Activated CD4-positive, alpha-beta memory T cell treated with anti-CD3 and anti-CD28 coated beads, Interleukin-2, amount 10 ng/mL, durations not matched to agents 7 days and 5 days (primary cell): ENCODE measurements at regions not wholly inside any gene's neighbourhood (a gene's known extent, or its start where the extent isn't known, plus 50 kb on each side); places are given as distances from the start of the nearest gene placed in this dataset.
"Not testable (repeated sequence)": the region's sequence is repeated elsewhere in the genome, so short reads cannot be mapped to it uniquely, and the experiment has no call there.

Experiments
- CTCF ChIA-PET: fragments of 350-600 bp; sonication (Branson Sonifier 250); formaldehyde crosslinking; loops from one replicate; lab custom pipeline; 2021; ENCODE audit warnings: antibody characterized with exemption, inconsistent platforms; lab: Charles Lee
- POLR2A ChIA-PET: fragments of 350-600 bp; sonication (Branson Sonifier 250); formaldehyde crosslinking; loops from one replicate; lab custom pipeline; 2021; ENCODE audit warnings: antibody characterized with exemption; lab: Charles Lee
- DNase-seq: peaks from one replicate; pipeline ENCODE4 v3.0.0-alpha.2; 2020
- H3K27ac Mint-ChIP-seq: one replicate; pipeline ENCODE4 v1.8.0; 2021; ENCODE audit warnings: mild to moderate bottlenecking, mixed read lengths
- H3K27me3 Mint-ChIP-seq: one replicate; pipeline ENCODE4 v1.8.0; 2021; ENCODE audit warnings: mixed read lengths
- H3K36me3 Mint-ChIP-seq: one replicate; pipeline ENCODE4 v1.8.0; 2021; ENCODE audit warnings: low read depth, mixed read lengths
- H3K4me1 Mint-ChIP-seq: one replicate; pipeline ENCODE4 v1.8.0; 2021; ENCODE audit warnings: mixed read lengths
- H3K4me3 Mint-ChIP-seq: one replicate; pipeline ENCODE4 v1.8.0; 2021; ENCODE audit warnings: mild to moderate bottlenecking, mixed read lengths
- H3K9me3 Mint-ChIP-seq: one replicate; pipeline ENCODE4 v1.8.0; 2021; ENCODE audit warnings: mixed read lengths

GRCh38 chr19:31532034-31532433, 182.8 kb upstream of the TSHZ3 start:
- no peaks in the 10 kb centered on the region for H3K27me3 Mint-ChIP-seq
- H3K9me3 Mint-ChIP-seq = peaks cover 6% of the 10 kb centered on the region
- H3K4me1 Mint-ChIP-seq = no peaks in the 10 kb centered on the region
- POLR2A ChIA-PET = no interaction called here
- no peak overlapping the region for H3K4me3 Mint-ChIP-seq
- no peak overlapping the region for H3K27ac Mint-ChIP-seq
- no peak for DNase-seq
- no peaks in the 10 kb centered on the region for H3K36me3 Mint-ChIP-seq
- CTCF ChIA-PET = no interaction called here

GRCh38 chr19:31533114-31533513, 183.9 kb upstream of the TSHZ3 start:
- H3K36me3 Mint-ChIP-seq = no peaks in the 10 kb centered on the region
- H3K27me3 Mint-ChIP-seq = no peaks in the 10 kb centered on the region
- H3K9me3 Mint-ChIP-seq = peaks cover 8% of the 10 kb centered on the region
- ChIA-PET POLR2A (no interaction called here), CTCF (no interaction called here)
- no peak overlapping the region for H3K4me3 Mint-ChIP-seq
- no peak for DNase-seq
- no peak overlapping the region for H3K27ac Mint-ChIP-seq
- no peaks in the 10 kb centered on the region for H3K4me1 Mint-ChIP-seq

GRCh38 chr19:31534231-31534630, 185.0 kb upstream of the TSHZ3 start:
- H3K4me3 Mint-ChIP-seq = no peak overlapping the region
- peaks cover 9% of the 10 kb centered on the region for H3K9me3 Mint-ChIP-seq
- POLR2A ChIA-PET = no interaction called here
- no peak overlapping the region for H3K27ac Mint-ChIP-seq
- no peak for DNase-seq
- H3K36me3 Mint-ChIP-seq = no peaks in the 10 kb centered on the region
- H3K27me3 Mint-ChIP-seq = no peaks in the 10 kb centered on the region
- H3K4me1 Mint-ChIP-seq = no peaks in the 10 kb centered on the region
- CTCF ChIA-PET = no interaction called here

GRCh38 chr19:31534786-31535657, 185.8 kb upstream of the TSHZ3 start:
- ChIA-PET CTCF (no interaction called here), POLR2A (no interaction called here)
- Mint-ChIP-seq H3K4me1 (no peaks in the 10 kb centered on the region), H3K27me3 (no peaks in the 10 kb centered on the region), H3K4me3 (no peak overlapping the region), H3K9me3 (peaks cover 9% of the 10 kb centered on the region), H3K36me3 (no peaks in the 10 kb centered on the region), H3K27ac (no peak overlapping the region)
- DNase-seq = no peak

- POLR2A ChIA-PET = no interaction called here
- Mint-ChIP-seq H3K36me3 (no peaks in the 10 kb centered on the region), H3K27me3 (no peaks in the 10 kb centered on the region), H3K4me1 (no peaks in the 10 kb centered on the region), H3K9me3 (peaks cover 9% of the 10 kb centered on the region), H3K27ac (no peak overlapping the region), H3K4me3 (no peak overlapping the region)
- CTCF ChIA-PET = no interaction called here
- no peak for DNase-seq
Observed at GRCh38 chr19:31535691-31536460, 186.6 kb upstream of the TSHZ3 start.

GRCh38 chr19:31537136-31537535, 187.9 kb upstream of the TSHZ3 start:
- Mint-ChIP-seq H3K36me3 (no peaks in the 10 kb centered on the region), H3K27me3 (no peaks in the 10 kb centered on the region), H3K4me1 (no peaks in the 10 kb centered on the region), H3K27ac (no peak overlapping the region), H3K9me3 (peaks cover 6% of the 10 kb centered on the region), H3K4me3 (no peak overlapping the region)
- POLR2A ChIA-PET = no interaction called here
- DNase-seq = no peak
- CTCF ChIA-PET = no interaction called here

GRCh38 chr19:31537902-31538301, 188.7 kb upstream of the TSHZ3 start:
- H3K27me3 Mint-ChIP-seq, H3K4me3 Mint-ChIP-seq, CTCF ChIA-PET, H3K9me3 Mint-ChIP-seq, H3K27ac Mint-ChIP-seq, H3K4me1 Mint-ChIP-seq, POLR2A ChIA-PET, H3K36me3 Mint-ChIP-seq, DNase-seq: not testable (repeated sequence)

GRCh38 chr19:31538879-31539278, 189.6 kb upstream of the TSHZ3 start:
- H3K9me3 Mint-ChIP-seq = peaks cover 6% of the 10 kb centered on the region
- no peak for DNase-seq
- no peak overlapping the region for H3K4me3 Mint-ChIP-seq
- ChIA-PET POLR2A (no interaction called here), CTCF (no interaction called here)
- no peaks in the 10 kb centered on the region for H3K4me1 Mint-ChIP-seq
- no peaks in the 10 kb centered on the region for H3K36me3 Mint-ChIP-seq
- no peak overlapping the region for H3K27ac Mint-ChIP-seq
- no peaks in the 10 kb centered on the region for H3K27me3 Mint-ChIP-seq

GRCh38 chr19:31539386-31539785, 190.2 kb upstream of the TSHZ3 start:
- H3K27ac Mint-ChIP-seq = no peak overlapping the region
- H3K27me3 Mint-ChIP-seq = no peaks in the 10 kb centered on the region
- no peak overlapping the region for H3K4me3 Mint-ChIP-seq
- H3K9me3 Mint-ChIP-seq = peaks cover 6% of the 10 kb centered on the region
- H3K36me3 Mint-ChIP-seq = no peaks in the 10 kb centered on the region
- no peaks in the 10 kb centered on the region for H3K4me1 Mint-ChIP-seq
- POLR2A ChIA-PET = no interaction called here
- CTCF ChIA-PET = no interaction called here
- no peak for DNase-seq

GRCh38 chr19:31541396-31541795, 192.2 kb upstream of the TSHZ3 start:
- ChIA-PET POLR2A (no interaction called here), CTCF (no interaction called here)
- peaks cover 6% of the 10 kb centered on the region for H3K9me3 Mint-ChIP-seq
- no peaks in the 10 kb centered on the region for H3K27me3 Mint-ChIP-seq
- no peaks in the 10 kb centered on the region for H3K4me1 Mint-ChIP-seq
- H3K27ac Mint-ChIP-seq = no peak overlapping the region
- DNase-seq = no peak
- H3K36me3 Mint-ChIP-seq = no peaks in the 10 kb centered on the region
- H3K4me3 Mint-ChIP-seq = no peak overlapping the region

- DNase-seq = no peak
- no peak overlapping the region for H3K4me3 Mint-ChIP-seq
- H3K27ac Mint-ChIP-seq = no peak overlapping the region
- H3K27me3 Mint-ChIP-seq = no peaks in the 10 kb centered on the region
- no peaks in the 10 kb centered on the region for H3K36me3 Mint-ChIP-seq
- H3K9me3 Mint-ChIP-seq = no peaks in the 10 kb centered on the region
- H3K4me1 Mint-ChIP-seq = no peaks in the 10 kb centered on the region
- ChIA-PET POLR2A (no interaction called here), CTCF (no interaction called here)
Observed at GRCh38 chr19:31543456-31543855, 194.2 kb upstream of the TSHZ3 start.

GRCh38 chr19:31545777-31546176, 196.5 kb upstream of the TSHZ3 start:
- DNase-seq = no peak
- H3K9me3 Mint-ChIP-seq = no peaks in the 10 kb centered on the region
- ChIA-PET CTCF (no interaction called here), POLR2A (no interaction called here)
- no peaks in the 10 kb centered on the region for H3K4me1 Mint-ChIP-seq
- no peak overlapping the region for H3K27ac Mint-ChIP-seq
- no peaks in the 10 kb centered on the region for H3K27me3 Mint-ChIP-seq
- no peaks in the 10 kb centered on the region for H3K36me3 Mint-ChIP-seq
- no peak overlapping the region for H3K4me3 Mint-ChIP-seq

- H3K27me3 Mint-ChIP-seq = no peaks in the 10 kb centered on the region
- CTCF ChIA-PET = no interaction called here
- H3K4me1 Mint-ChIP-seq = no peaks in the 10 kb centered on the region
- no peak for DNase-seq
- no peak overlapping the region for H3K27ac Mint-ChIP-seq
- no peaks in the 10 kb centered on the region for H3K36me3 Mint-ChIP-seq
- H3K9me3 Mint-ChIP-seq = no peaks in the 10 kb centered on the region
- POLR2A ChIA-PET = no interaction called here
- H3K4me3 Mint-ChIP-seq = no peak overlapping the region
Observed at GRCh38 chr19:31546205-31546960, 197.1 kb upstream of the TSHZ3 start.
